Neural crest cell (in vitro differentiated cells): ENCODE measurements at regions not wholly inside any gene's neighbourhood (a gene's known extent, or its start where the extent isn't known, plus 50 kb on each side); places are given as distances from the start of the nearest gene placed in this dataset.

Experiments used
- DNase-seq: peaks from one replicate; pipeline ENCODE4 v3.0.0; 2021; ENCODE audit warnings: low read depth, mixed read lengths, low spot score
- H3K27ac Mint-ChIP-seq: one replicate; pipeline ENCODE4 v1.8.0; 2021; ENCODE audit warnings: mild to moderate bottlenecking, mixed read lengths; ENCODE audit not compliant: unreplicated experiment
- H3K27me3 Mint-ChIP-seq: 2 replicates; pipeline ENCODE4 v1.8.0; 2021; ENCODE audit warnings: low read depth, mild to moderate bottlenecking, mixed read lengths
- H3K36me3 Mint-ChIP-seq: 2 replicates; pipeline ENCODE4 v1.8.0; 2021; ENCODE audit warnings: low read depth, mild to moderate bottlenecking, mixed read lengths
- H3K4me1 Mint-ChIP-seq: 2 replicates; pipeline ENCODE4 v1.8.0; 2021; ENCODE audit warnings: mixed read lengths
- H3K4me3 Mint-ChIP-seq: one replicate; pipeline ENCODE4 v1.8.0; 2021; ENCODE audit warnings: mild to moderate bottlenecking, mixed read lengths
- H3K9me3 Mint-ChIP-seq: 2 replicates; pipeline ENCODE4 v1.8.0; 2021; ENCODE audit warnings: mixed read lengths
- TF ChIP-seq, protein P1 (sequence below): fragments of 200-600 bp; sonication (generic); conservative IDR thresholded peaks from 2 replicates; pipeline ENCODE4 v1.5.0; 2021; ENCODE audit warnings: antibody characterized with exemption, mild to moderate bottlenecking

DNA sequence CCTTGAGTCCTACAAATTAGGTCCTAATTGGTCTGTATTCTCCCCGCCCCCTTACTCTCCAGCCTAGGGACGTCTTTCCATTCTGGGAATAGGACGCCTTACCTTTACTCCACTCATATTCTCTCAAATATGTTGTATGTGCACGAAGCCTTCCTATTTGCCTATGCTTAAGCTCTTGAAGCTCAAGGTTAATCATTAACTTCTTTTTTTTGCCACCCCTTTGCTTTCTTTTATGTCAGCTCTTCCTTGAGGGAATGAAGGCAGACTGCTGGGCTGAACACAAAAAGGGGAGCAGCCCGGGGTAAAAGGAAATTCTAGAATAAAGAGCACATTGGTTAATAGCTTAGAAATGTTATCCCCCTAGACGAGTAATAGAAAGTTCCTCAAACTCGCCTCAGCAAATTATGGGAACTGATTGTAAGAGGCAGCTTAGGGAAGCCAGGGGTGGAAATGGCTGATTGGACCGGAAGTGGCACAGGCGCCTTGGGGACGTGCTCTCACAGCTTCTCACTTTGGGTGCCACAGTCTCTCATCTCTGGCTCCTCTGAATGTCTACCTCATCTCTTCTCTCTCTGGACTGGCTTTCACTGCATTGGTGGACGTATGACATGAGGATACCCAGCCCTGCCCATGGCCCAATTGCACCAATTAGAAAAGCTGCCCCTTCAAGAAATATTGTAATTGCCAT lies 122.3 kb upstream of the IL12B start:
- DNase-seq, result no peak
- H3K27ac Mint-ChIP-seq, result no peak overlapping the region
- TF ChIP-seq, protein P1, sequence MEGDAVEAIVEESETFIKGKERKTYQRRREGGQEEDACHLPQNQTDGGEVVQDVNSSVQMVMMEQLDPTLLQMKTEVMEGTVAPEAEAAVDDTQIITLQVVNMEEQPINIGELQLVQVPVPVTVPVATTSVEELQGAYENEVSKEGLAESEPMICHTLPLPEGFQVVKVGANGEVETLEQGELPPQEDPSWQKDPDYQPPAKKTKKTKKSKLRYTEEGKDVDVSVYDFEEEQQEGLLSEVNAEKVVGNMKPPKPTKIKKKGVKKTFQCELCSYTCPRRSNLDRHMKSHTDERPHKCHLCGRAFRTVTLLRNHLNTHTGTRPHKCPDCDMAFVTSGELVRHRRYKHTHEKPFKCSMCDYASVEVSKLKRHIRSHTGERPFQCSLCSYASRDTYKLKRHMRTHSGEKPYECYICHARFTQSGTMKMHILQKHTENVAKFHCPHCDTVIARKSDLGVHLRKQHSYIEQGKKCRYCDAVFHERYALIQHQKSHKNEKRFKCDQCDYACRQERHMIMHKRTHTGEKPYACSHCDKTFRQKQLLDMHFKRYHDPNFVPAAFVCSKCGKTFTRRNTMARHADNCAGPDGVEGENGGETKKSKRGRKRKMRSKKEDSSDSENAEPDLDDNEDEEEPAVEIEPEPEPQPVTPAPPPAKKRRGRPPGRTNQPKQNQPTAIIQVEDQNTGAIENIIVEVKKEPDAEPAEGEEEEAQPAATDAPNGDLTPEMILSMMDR, result no peak

DNA sequence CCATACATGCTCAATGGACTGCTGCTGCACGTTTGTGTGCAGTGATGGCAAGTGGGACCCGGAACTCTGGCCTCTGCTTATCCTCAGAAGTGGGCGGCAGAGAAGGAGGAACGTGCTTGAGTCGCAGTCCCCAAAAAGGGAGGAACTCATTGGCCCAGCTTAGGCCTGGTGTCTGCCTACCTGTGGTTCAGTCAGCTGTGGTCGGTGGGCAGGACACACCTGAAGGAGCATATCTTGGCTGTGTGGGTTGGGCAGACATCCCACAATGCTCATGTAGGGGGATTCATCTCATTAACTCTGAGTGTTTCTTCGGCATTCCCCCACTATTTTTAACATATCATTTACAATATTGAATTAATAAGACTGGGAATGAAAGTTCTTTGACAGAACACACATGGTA lies 122.9 kb upstream of the IL12B start:
- no peak for DNase-seq
- Mint-ChIP-seq H3K4me1 (no peaks in the 10 kb centered on the region), H3K9me3 (no peaks in the 10 kb centered on the region), H3K27me3 (no peaks in the 10 kb centered on the region), H3K27ac (no peak overlapping the region), H3K4me3 (no peak overlapping the region), H3K36me3 (no peaks in the 10 kb centered on the region)
- TF ChIP-seq, protein P1, result no peak

More for the DNA sequence above, 122.3 kb upstream of the IL12B start:
- Mint-ChIP-seq H3K36me3 (no peaks in the 10 kb centered on the region), H3K9me3 (no peaks in the 10 kb centered on the region), H3K4me3 (no peak overlapping the region), H3K4me1 (no peaks in the 10 kb centered on the region), H3K27me3 (no peaks in the 10 kb centered on the region)

DNA sequence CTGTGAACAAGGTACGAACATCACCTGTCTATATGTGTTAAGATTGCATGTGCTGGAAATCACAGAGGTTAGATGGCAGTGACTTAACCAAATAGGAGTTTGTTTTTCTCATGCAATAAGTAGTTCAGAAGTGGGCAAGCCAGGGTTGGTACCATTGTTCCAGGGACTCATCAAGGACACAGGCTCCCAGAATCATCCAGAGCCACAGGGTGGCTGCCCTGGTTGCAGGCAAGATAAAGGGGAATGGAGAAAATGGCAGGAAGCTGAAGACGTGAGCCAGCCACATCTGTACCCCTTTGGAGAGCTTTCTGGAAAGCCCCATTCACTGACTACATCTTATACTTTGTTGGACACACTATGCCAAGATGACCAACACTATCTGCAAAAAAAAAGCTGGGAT lies 126.0 kb upstream of the IL12B start:
- Mint-ChIP-seq H3K27ac (no peak overlapping the region), H3K36me3 (no peaks in the 10 kb centered on the region)

DNA sequence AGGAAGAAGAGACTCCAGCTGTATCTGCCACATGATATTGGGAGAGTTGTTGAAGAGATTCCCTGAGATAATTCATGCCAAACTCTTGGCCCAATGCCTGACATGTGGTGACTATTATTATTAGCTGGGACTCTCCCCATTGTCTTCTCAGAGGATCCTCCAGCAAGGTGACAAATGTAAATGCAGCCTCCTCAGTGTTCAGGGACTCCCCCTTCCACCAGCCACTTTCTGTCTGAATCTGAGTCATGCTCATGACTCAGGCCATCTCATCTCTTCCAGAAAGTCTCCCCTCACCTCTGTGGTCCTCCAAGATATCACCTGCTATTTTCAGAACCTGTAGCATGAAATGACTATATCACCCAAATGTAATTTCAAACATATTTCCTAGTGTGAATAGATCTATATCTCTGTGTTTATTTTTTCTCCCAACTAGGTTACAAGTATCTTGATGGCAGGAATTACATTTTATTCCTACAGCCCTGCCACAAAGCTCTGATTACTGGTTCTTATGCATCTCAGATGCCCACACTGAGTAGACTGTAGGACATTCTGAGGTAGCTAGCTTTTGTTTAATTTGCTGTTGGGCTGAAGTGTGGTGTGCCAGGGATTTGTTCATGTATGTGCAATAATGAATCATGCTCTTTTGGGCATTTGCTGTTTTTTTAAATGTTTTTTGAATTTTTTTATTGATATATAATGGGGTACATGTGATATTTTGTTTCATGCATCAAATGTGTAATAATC lies 126.6 kb upstream of the IL12B start:
- Mint-ChIP-seq H3K27me3 (no peaks in the 10 kb centered on the region), H3K9me3 (no peaks in the 10 kb centered on the region), H3K27ac (no peak overlapping the region), H3K4me3 (no peak overlapping the region), H3K36me3 (no peaks in the 10 kb centered on the region), H3K4me1 (peaks cover 12% of the 10 kb centered on the region)
- no peak for DNase-seq
- TF ChIP-seq, protein P1, result no peak

More for the DNA sequence above, 126.0 kb upstream of the IL12B start:
- no peaks in the 10 kb centered on the region for H3K9me3 Mint-ChIP-seq
- H3K4me1 Mint-ChIP-seq, result peaks cover 12% of the 10 kb centered on the region
- TF ChIP-seq, protein P1, result no peak
- DNase-seq, result no peak
- H3K4me3 Mint-ChIP-seq, result no peak overlapping the region
- no peaks in the 10 kb centered on the region for H3K27me3 Mint-ChIP-seq

DNA sequence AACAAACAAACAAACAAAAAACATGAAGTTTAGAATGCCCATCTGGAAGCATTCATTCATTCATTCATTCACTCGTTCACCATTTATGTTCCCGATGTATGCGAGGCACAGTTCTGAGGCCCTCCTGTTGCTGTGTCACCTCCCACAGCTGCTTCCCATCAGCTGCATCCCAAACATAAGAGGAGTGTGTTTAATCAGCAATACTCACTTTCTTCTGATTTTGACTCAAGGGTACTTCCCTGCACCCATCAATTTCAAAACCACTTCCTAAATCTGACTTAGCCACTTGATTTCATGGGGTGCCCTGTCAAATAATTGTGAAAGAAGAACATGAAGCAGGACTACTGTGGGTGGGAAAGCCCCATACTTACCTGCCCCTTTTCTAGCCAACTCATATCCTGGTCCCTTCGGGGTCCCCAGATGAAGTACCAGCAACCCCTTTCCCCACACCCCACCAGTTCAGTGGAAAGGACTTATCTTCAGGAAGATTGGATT lies 128.0 kb upstream of the IL12B start:
- DNase-seq, result no peak
- Mint-ChIP-seq H3K36me3 (no peaks in the 10 kb centered on the region), H3K27ac (no peak overlapping the region), H3K4me3 (no peak overlapping the region), H3K27me3 (no peaks in the 10 kb centered on the region), H3K9me3 (no peaks in the 10 kb centered on the region), H3K4me1 (peaks cover 12% of the 10 kb centered on the region)
- TF ChIP-seq, protein P1, result no peak
